GM10266 (cell line): ENCODE measurements at regions not wholly inside any gene's neighbourhood (a gene's known extent, or its start where the extent isn't known, plus 50 kb on each side); places are given as distances from the start of the nearest gene placed in this dataset.

Source experiments
- DNase-seq: peaks from one replicate; pipeline ENCODE4 v3.0.0; 2012; ENCODE audit errors: extremely low spot score
- TF ChIP-seq, protein P1 (sequence below): IDR thresholded peaks from 2 replicates; pipeline ENCODE4 v1.5.1; 2012; ENCODE audit warnings: mild to moderate bottlenecking, low read depth; ENCODE audit not compliant: control insufficient read depth, insufficient read depth; ENCODE audit errors: missing control alignments

- TF ChIP-seq, protein P1, sequence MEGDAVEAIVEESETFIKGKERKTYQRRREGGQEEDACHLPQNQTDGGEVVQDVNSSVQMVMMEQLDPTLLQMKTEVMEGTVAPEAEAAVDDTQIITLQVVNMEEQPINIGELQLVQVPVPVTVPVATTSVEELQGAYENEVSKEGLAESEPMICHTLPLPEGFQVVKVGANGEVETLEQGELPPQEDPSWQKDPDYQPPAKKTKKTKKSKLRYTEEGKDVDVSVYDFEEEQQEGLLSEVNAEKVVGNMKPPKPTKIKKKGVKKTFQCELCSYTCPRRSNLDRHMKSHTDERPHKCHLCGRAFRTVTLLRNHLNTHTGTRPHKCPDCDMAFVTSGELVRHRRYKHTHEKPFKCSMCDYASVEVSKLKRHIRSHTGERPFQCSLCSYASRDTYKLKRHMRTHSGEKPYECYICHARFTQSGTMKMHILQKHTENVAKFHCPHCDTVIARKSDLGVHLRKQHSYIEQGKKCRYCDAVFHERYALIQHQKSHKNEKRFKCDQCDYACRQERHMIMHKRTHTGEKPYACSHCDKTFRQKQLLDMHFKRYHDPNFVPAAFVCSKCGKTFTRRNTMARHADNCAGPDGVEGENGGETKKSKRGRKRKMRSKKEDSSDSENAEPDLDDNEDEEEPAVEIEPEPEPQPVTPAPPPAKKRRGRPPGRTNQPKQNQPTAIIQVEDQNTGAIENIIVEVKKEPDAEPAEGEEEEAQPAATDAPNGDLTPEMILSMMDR, result no peak
- no peak for DNase-seq
Measured at GRCh38 chr20:41996951-41997350, 378.8 kb upstream of the CHD6 start.

GRCh38 chr20:41992481-41992880 lies 374.3 kb upstream of the CHD6 start:
- DNase-seq, result no peak

GRCh38 chr20:41991412-41991811 lies 373.2 kb upstream of the CHD6 start:
- no peak for DNase-seq
- TF ChIP-seq, protein P1, result no peak

More at GRCh38 chr20:41992481-41992880, 374.3 kb upstream of the CHD6 start:
- TF ChIP-seq, protein P1, result no peak

DNA sequence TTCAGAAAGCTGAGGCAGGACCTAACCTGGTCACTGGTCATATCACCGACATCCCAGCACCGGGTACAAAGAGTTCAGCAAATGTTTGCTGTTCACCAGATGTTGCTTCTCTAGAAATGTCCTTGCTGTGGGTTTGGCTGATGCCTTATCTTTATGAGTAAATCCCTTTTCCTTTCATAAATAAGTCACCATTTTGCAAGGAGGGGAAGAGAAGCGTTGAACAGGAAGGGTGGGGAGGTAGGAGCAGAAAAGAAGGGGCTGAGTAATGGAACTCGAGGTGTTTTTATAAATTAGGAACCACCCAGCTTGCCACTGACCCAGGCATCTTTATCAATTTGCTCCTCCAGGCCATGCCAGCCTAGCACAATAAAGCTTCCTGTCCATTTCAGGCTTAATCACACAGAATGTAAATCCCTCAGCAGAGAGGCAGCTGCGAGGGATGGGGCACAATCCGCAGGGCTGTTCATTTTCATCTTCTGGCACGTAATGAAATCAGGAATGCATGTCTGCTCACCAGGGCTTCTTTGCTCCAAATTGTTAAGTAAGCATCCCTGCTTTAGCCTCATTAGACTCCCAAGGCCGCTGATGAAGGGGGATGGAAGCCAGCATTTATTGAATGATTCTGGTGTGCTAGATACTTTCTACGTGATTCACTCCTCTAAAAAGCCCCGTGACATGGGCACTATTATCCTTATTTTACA lies 371.9 kb upstream of the CHD6 start:
- TF ChIP-seq, protein P1, result no peak
- no peak for DNase-seq

- TF ChIP-seq, protein P1, result no peak
- no peak for DNase-seq
Measured at GRCh38 chr20:41989039-41989679, 371.0 kb upstream of the CHD6 start.

- TF ChIP-seq, protein P1, result no peak
- DNase-seq, result no peak
Measured at GRCh38 chr20:41984031-41984430, 365.9 kb upstream of the CHD6 start.

DNA sequence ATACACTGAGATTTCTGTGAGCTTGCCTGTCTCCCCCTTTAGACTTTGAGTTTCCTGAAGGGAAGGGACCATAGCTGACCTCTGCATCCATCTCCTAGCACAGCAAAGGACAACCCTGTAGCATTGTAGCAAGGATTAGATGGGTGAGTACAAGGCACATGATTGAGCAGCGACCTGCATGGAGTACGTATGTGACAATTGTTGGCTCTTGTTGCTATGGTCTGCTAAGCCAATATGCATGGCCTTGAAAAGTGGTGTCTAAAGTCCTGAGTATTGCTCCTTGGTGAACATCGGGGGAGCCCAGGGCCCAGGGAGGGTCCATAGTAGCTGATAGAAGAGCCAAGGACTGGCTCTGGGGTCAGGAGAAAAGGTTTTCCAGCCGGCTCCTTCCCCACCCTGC lies 365.0 kb upstream of the CHD6 start:
- no peak for DNase-seq
- TF ChIP-seq, protein P1, result no peak
